Mammary epithelial cell (primary cell): ENCODE measurements at regions not wholly inside any gene's neighbourhood (a gene's known extent, or its start where the extent isn't known, plus 50 kb on each side); places are given as distances from the start of the nearest gene placed in this dataset.

ENCODE experiments used
- CTCF ChIP-seq, 2 donors: IDR thresholded peaks in 1 of 2; conservative IDR thresholded peaks in 1 of 2; 2 replicates each; pipeline ENCODE4 v1.5.1; 2011 to 2012; ENCODE audit warnings: inconsistent platforms in 2 of 2, low read length in 2 of 2, mild to moderate bottlenecking in 2 of 2, control low read depth in 1 of 2, low read depth in 1 of 2; ENCODE audit not compliant: insufficient read depth in 1 of 2; ENCODE audit errors: extremely low read depth in 1 of 2
- EZH2 ChIP-seq: IDR thresholded peaks from 2 replicates; pipeline ENCODE4 v1.6.1; 2012; ENCODE audit warnings: low read length, inconsistent platforms, borderline replicate concordance

DNA sequence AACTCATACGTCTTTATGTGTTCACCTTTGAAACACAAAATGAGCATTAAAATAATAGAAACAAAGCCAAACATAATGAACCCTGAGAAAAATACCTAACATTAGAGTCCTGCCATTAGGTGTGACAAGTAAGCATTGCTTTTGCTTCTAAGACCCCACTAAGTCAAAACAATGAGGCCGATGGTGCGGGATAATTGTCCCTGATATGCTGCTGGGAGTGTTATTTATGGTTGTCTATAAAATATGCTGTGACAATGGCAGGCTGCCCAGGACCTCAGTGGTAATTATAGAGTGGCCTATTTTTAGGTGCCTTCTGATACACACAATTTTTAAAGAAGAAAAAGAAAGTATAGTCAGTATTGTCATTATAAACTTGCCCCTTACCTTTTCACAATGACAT is 1423.1 kb downstream of the AMY1C start:
- TF ChIP-seq CTCF (conservative IDR thresholded peaks at IDR 0.05 in 1 of 2, IDR thresholded peaks at IDR 0.05 in 1 of 2; ENCODE audit: extremely low read depth in 1 of 2, insufficient read depth in 1 of 2, low read depth in 1 of 2, low read length in 2 of 2) (no peak), EZH2 (no peak)
